Heart left ventricle (tissue), 13 donors: ENCODE measurements at regions not wholly inside any gene's neighbourhood (a gene's known extent, or its start where the extent isn't known, plus 50 kb on each side); places are given as distances from the start of the nearest gene placed in this dataset.

Source experiments
- POLR2A ChIP-seq, 2 donors: fragments of 450-650 bp; IDR thresholded peaks; one replicate each; pipeline ENCODE4 v1.6.1; 2017; ENCODE audit warnings: antibody characterized with exemption in 2 of 2, mild to moderate bottlenecking in 2 of 2, moderate library complexity in 2 of 2
- TF ChIP-seq, protein P1 (sequence below), 12 donors: fragments of 200-600 bp; sonication (generic) in 4 of 12; IDR thresholded peaks; one replicate each; pipeline versions ENCODE4 v1.5.0 to v1.8.0; 2018 to 2022; ENCODE audit warnings: antibody characterized with exemption in 12 of 12, mild to moderate bottlenecking in 5 of 12
- donor health status: ischemic (EF 13 %, LVEDD 7.1; RV severe dilation, severe dysfunction).
- donor health status: DM: no; HTN: yes; CAD: no.
- donor health status: DM: no; HTN: no; CAD: no.
- donor health status: ischemic (EF 25% LVEDD 6.9; RV normal size, moderate dysfunction).
- donor health status: ischemic (EF 25% LVEDD 5.7; RV mildly dilated, moderate dysfunction).
- donor health status: ischemic (EF 35%, LVEDD 5.7; RV mildly dilated, moderate dysfunction).
- donor health status: nonischemic (EF 11% LVEDD 7.7; RV severe dilation, severe dysfunction).
- donor health status: DM: yes; HTN: yes; CAD: no.
- donor health status: PGD.
- donor health status: ischemic (EF 29% LVEDD 5.4; RV normal size, mild dysfunction).
- donor health status: nonischemic (EF 23%, LVEDD 6.1; RV moderate dilation, normal function).

- TF ChIP-seq, protein P1, sequence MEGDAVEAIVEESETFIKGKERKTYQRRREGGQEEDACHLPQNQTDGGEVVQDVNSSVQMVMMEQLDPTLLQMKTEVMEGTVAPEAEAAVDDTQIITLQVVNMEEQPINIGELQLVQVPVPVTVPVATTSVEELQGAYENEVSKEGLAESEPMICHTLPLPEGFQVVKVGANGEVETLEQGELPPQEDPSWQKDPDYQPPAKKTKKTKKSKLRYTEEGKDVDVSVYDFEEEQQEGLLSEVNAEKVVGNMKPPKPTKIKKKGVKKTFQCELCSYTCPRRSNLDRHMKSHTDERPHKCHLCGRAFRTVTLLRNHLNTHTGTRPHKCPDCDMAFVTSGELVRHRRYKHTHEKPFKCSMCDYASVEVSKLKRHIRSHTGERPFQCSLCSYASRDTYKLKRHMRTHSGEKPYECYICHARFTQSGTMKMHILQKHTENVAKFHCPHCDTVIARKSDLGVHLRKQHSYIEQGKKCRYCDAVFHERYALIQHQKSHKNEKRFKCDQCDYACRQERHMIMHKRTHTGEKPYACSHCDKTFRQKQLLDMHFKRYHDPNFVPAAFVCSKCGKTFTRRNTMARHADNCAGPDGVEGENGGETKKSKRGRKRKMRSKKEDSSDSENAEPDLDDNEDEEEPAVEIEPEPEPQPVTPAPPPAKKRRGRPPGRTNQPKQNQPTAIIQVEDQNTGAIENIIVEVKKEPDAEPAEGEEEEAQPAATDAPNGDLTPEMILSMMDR (IDR thresholded peaks at IDR 0.05) = no peak
- no peak for TF ChIP-seq POLR2A (IDR thresholded peaks at IDR 0.05)
Measured at GRCh38 chr12:83473408-83474095, 786.8 kb downstream of the TMTC2 start.
